Mononuclear cell (primary cell): ENCODE measurements at regions not wholly inside any gene's neighbourhood (a gene's known extent, or its start where the extent isn't known, plus 50 kb on each side); places are given as distances from the start of the nearest gene placed in this dataset.

ENCODE experiments used
- H3K27me3 ChIP-seq: 2 replicates; pipeline ENCODE4 v1.6.0; 2011; ENCODE audit warnings: low read length, control low read depth; ENCODE audit not compliant: insufficient read depth
- H3K4me1 ChIP-seq: 2 replicates; pipeline ENCODE4 v1.5.1; 2011; ENCODE audit warnings: mild to moderate bottlenecking, low read length, control low read depth; ENCODE audit not compliant: insufficient read depth
- H3K4me3 ChIP-seq: 2 replicates; pipeline ENCODE4 v1.5.1; 2011; ENCODE audit warnings: mild to moderate bottlenecking, low read length, moderate library complexity
- H3K9me3 ChIP-seq: 2 replicates; pipeline ENCODE4 v1.5.1; 2011; ENCODE audit warnings: low read depth, mild to moderate bottlenecking, control low read depth, low read length

- H3K27me3 ChIP-seq, result no peaks in the 10 kb centered on the region
- H3K9me3 ChIP-seq, result no peaks in the 10 kb centered on the region
- H3K4me1 ChIP-seq, result peaks cover 6% of the 10 kb centered on the region
- no peak overlapping the region for H3K4me3 ChIP-seq
These were observed 255.1 kb downstream of the C4orf33 start for GRCh38 chr4:129350834-129351721.

GRCh38 chr4:129352480-129352879 is 256.5 kb downstream of the C4orf33 start:
- Histone ChIP-seq H3K4me1 (no peaks in the 10 kb centered on the region), H3K27me3 (no peaks in the 10 kb centered on the region), H3K4me3 (no peak overlapping the region), H3K9me3 (no peaks in the 10 kb centered on the region)

- H3K4me1 ChIP-seq, result no peaks in the 10 kb centered on the region
- H3K4me3 ChIP-seq, result no peak overlapping the region
- H3K27me3 ChIP-seq, result no peaks in the 10 kb centered on the region
- H3K9me3 ChIP-seq, result no peaks in the 10 kb centered on the region
These were observed 257.5 kb downstream of the C4orf33 start for GRCh38 chr4:129353490-129353889.

GRCh38 chr4:129355031-129355430 is 259.1 kb downstream of the C4orf33 start:
- Histone ChIP-seq H3K4me1 (no peaks in the 10 kb centered on the region), H3K9me3 (no peaks in the 10 kb centered on the region), H3K4me3 (no peak overlapping the region), H3K27me3 (no peaks in the 10 kb centered on the region)

DNA sequence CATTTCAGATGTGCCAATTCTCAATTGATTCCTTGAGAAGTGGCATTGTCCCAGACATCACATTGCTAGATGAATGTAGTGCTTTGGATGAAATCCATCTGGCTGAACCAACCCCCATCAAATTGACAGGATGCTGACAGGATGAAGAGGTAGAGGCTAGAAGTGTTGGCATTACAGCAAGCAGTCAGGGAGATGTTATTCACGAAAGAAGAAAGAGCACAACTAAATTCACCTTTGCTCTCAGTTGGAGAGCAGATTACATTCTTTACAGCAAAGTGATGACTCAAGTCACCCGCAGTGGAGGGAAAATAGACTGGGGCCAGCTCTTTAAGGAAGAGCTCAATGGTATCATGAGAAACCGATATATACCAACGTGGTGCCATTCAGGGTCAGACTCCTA is 259.6 kb downstream of the C4orf33 start:
- Histone ChIP-seq H3K9me3 (no peaks in the 10 kb centered on the region), H3K4me1 (no peaks in the 10 kb centered on the region), H3K27me3 (no peaks in the 10 kb centered on the region)

DNA sequence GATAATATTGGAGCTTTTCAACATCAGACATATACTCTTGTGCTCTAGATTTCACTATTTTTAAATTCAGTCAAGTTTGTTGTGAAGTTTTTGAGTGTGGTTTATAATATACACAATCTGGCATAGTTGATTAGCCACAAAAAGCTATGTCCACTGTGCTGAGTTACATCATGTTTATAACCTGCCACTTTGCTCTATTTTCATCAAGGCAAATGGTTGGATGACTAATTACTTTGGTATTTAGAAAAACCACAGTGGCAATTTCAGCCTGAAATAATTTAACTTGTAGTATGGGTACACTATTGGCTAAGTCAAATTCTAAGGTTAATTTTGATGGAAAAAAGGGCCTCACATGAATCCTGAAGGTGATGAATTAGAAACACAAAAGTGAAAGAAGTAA is 262.6 kb downstream of the C4orf33 start:
- Histone ChIP-seq H3K9me3 (no peaks in the 10 kb centered on the region), H3K4me3 (no peak overlapping the region), H3K4me1 (no peaks in the 10 kb centered on the region)

More for the DNA sequence above, 259.6 kb downstream of the C4orf33 start:
- H3K4me3 ChIP-seq, result no peak overlapping the region

DNA sequence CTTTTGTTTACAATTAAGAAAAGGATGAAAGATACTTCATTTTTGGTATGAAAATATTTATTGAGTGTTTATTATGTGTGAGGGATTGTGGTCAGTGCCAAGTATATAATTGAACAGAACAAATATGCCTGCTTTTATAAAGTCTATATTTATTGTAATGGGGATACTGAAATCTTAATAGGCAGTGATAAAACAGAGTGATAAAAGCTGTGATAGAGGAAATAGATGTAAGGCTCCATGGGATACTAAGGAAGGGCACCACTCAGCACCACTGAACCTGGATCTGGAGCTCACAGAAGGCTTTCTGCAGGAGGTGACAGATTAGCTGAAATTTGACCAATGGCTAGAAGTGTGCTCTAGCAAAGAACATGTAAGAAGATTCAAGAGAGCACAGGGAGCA is 263.5 kb downstream of the C4orf33 start:
- no peaks in the 10 kb centered on the region for H3K9me3 ChIP-seq
- H3K27me3 ChIP-seq, result no peaks in the 10 kb centered on the region
- no peak overlapping the region for H3K4me3 ChIP-seq
- no peaks in the 10 kb centered on the region for H3K4me1 ChIP-seq

More for the DNA sequence above, 262.6 kb downstream of the C4orf33 start:
- no peaks in the 10 kb centered on the region for H3K27me3 ChIP-seq

- Histone ChIP-seq H3K9me3 (no peaks in the 10 kb centered on the region), H3K27me3 (no peaks in the 10 kb centered on the region), H3K4me3 (no peak overlapping the region), H3K4me1 (no peaks in the 10 kb centered on the region)
These were observed 266.8 kb downstream of the C4orf33 start for GRCh38 chr4:129362691-129363274.

- Histone ChIP-seq H3K27me3 (peaks cover 4% of the 10 kb centered on the region), H3K4me1 (no peaks in the 10 kb centered on the region), H3K4me3 (no peak overlapping the region), H3K9me3 (no peaks in the 10 kb centered on the region)
These were observed 268.9 kb downstream of the C4orf33 start for GRCh38 chr4:129364747-129365452.

- Histone ChIP-seq H3K4me3 (no peak overlapping the region), H3K27me3 (peaks cover 4% of the 10 kb centered on the region), H3K4me1 (no peaks in the 10 kb centered on the region), H3K9me3 (no peaks in the 10 kb centered on the region)
These were observed 273.5 kb downstream of the C4orf33 start for GRCh38 chr4:129369361-129370010.

GRCh38 chr4:129371065-129371464 is 275.1 kb downstream of the C4orf33 start:
- Histone ChIP-seq H3K27me3 (peaks cover 4% of the 10 kb centered on the region), H3K4me1 (no peaks in the 10 kb centered on the region), H3K9me3 (no peaks in the 10 kb centered on the region), H3K4me3 (no peak overlapping the region)

DNA sequence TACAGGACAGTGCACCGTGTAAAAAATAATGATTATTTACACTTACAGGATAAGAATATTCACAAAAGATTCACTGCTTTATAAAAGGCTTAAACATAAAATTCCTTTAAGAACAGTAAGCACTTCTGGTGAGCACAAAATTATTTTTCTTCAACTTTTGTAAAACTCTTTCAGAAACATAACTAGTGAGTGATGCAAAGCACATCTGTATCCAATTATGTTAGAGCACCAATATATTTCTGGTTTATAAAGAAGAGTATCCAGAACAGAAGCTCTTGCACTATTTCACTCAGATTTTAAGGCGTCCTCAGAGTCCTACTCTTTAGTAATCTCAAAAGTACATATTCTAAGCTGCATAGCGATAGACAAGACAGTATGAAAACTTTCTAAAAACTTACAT is 276.0 kb downstream of the C4orf33 start:
- H3K4me3 ChIP-seq, result no peak overlapping the region
- peaks cover 4% of the 10 kb centered on the region for H3K27me3 ChIP-seq
- no peaks in the 10 kb centered on the region for H3K4me1 ChIP-seq
- H3K9me3 ChIP-seq, result no peaks in the 10 kb centered on the region

- no peak overlapping the region for H3K4me3 ChIP-seq
- no peaks in the 10 kb centered on the region for H3K4me1 ChIP-seq
- no peaks in the 10 kb centered on the region for H3K27me3 ChIP-seq
- no peaks in the 10 kb centered on the region for H3K9me3 ChIP-seq
These were observed 281.3 kb downstream of the C4orf33 start for GRCh38 chr4:129377131-129377845.

- Histone ChIP-seq H3K4me3 (no peak overlapping the region), H3K9me3 (no peaks in the 10 kb centered on the region), H3K27me3 (no peaks in the 10 kb centered on the region), H3K4me1 (no peaks in the 10 kb centered on the region)
These were observed 282.4 kb downstream of the C4orf33 start for GRCh38 chr4:129378364-129378763.
